NOMO-1 treated with dmso at 0.1 percent for 144 hours (cell line): ENCODE measurements at regions not wholly inside any gene's neighbourhood (a gene's known extent, or its start where the extent isn't known, plus 50 kb on each side); places are given as distances from the start of the nearest gene placed in this dataset.

Experiments used
- DNase-seq: peaks from one replicate; lab custom pipeline; 2025; ENCODE audit not compliant: unreplicated experiment; lab: John Stamatoyannopoulos, UW

- no peak for DNase-seq
Measured at GRCh38 chr2:224325941-224326340, 76.0 kb downstream of the FAM124B start.

GRCh38 chr2:224324604-224325003, 77.3 kb downstream of the FAM124B start:
- DNase-seq = no peak

GRCh38 chr2:224320660-224321059, 81.2 kb downstream of the FAM124B start:
- no peak for DNase-seq

GRCh38 chr2:224319750-224320149, 82.2 kb downstream of the FAM124B start:
- DNase-seq = no peak

GRCh38 chr2:224312741-224313140, 89.2 kb downstream of the FAM124B start:
- DNase-seq = no peak

- DNase-seq = peak; percentile 62
Measured at GRCh38 chr2:224310943-224311625, 90.8 kb downstream of the FAM124B start.

GRCh38 chr2:224309176-224309575, 92.7 kb downstream of the FAM124B start:
- no peak for DNase-seq

- DNase-seq = no peak
Measured at GRCh38 chr2:224308272-224308911, 93.5 kb downstream of the FAM124B start.

- DNase-seq = no peak
Measured at GRCh38 chr2:224302952-224303351, 99.0 kb downstream of the FAM124B start.

- DNase-seq = no peak
Measured at GRCh38 chr2:224293976-224294375, 107.9 kb downstream of the FAM124B start.

GRCh38 chr2:224287531-224287930, 114.4 kb downstream of the FAM124B start:
- DNase-seq = no peak

GRCh38 chr2:224286923-224287322, 115.0 kb downstream of the FAM124B start:
- no peak for DNase-seq

GRCh38 chr2:224284134-224284946, 117.6 kb downstream of the FAM124B start:
- no peak for DNase-seq

GRCh38 chr2:224283466-224283965, 118.4 kb downstream of the FAM124B start:
- DNase-seq = no peak

GRCh38 chr2:224281374-224281773, 120.5 kb downstream of the FAM124B start:
- no peak for DNase-seq

GRCh38 chr2:224278531-224278930, 123.4 kb downstream of the FAM124B start:
- no peak for DNase-seq

GRCh38 chr2:224276251-224276650, 125.7 kb downstream of the FAM124B start:
- DNase-seq = no peak

GRCh38 chr2:224272237-224272910, 129.5 kb downstream of the FAM124B start:
- DNase-seq = no peak

GRCh38 chr2:224271617-224272236, 130.2 kb downstream of the FAM124B start:
- DNase-seq = no peak

- DNase-seq = no peak
Measured at GRCh38 chr2:224268441-224268840, 133.5 kb downstream of the FAM124B start.

GRCh38 chr2:224264259-224264658, 137.6 kb downstream of the FAM124B start:
- DNase-seq = no peak
